ENCODE measurements at regions not wholly inside any gene's neighbourhood (a gene's known extent, or its start where the extent isn't known, plus 50 kb on each side); places are given as distances from the start of the nearest gene placed in this dataset.

GRCh38 chr12:115402443-115403180, 718.6 kb upstream of the TBX3 start:
- DNase-seq (ENCODE audit: low read depth in 2 of 2) = no peak

- DNase-seq (ENCODE audit: low read depth in 2 of 2) = no peak
Observed at GRCh38 chr12:115401761-115402160, 717.8 kb upstream of the TBX3 start.

- no peak for DNase-seq (ENCODE audit: low read depth in 2 of 2)
Observed at GRCh38 chr12:115400011-115400410, 716.0 kb upstream of the TBX3 start.

- no peak for DNase-seq (ENCODE audit: low read depth in 2 of 2)
Observed at GRCh38 chr12:115398311-115398781, 714.4 kb upstream of the TBX3 start.

GRCh38 chr12:115396567-115396966, 712.6 kb upstream of the TBX3 start:
- DNase-seq (ENCODE audit: low read depth in 2 of 2) = no peak

- DNase-seq (ENCODE audit: low read depth in 2 of 2) = no peak
Observed at GRCh38 chr12:115394496-115395220, 710.7 kb upstream of the TBX3 start.

GRCh38 chr12:115388139-115388538, 704.2 kb upstream of the TBX3 start:
- no peak for DNase-seq (ENCODE audit: low read depth in 2 of 2)

- DNase-seq (ENCODE audit: low read depth in 2 of 2) = no peak
Observed at GRCh38 chr12:115387467-115387901, 703.5 kb upstream of the TBX3 start.

GRCh38 chr12:115386946-115387345, 703.0 kb upstream of the TBX3 start:
- no peak for DNase-seq (ENCODE audit: low read depth in 2 of 2)

GRCh38 chr12:115385141-115385540, 701.2 kb upstream of the TBX3 start:
- DNase-seq (ENCODE audit: low read depth in 2 of 2) = no peak

- no peak for DNase-seq (ENCODE audit: low read depth in 2 of 2)
Observed at GRCh38 chr12:115384391-115384790, 700.4 kb upstream of the TBX3 start.

- no peak for DNase-seq (ENCODE audit: low read depth in 2 of 2)
Observed at GRCh38 chr12:115383668-115384067, 699.7 kb upstream of the TBX3 start.

- DNase-seq (ENCODE audit: low read depth in 2 of 2) = no peak
Observed at GRCh38 chr12:115382681-115383080, 698.7 kb upstream of the TBX3 start.

GRCh38 chr12:115380546-115381120, 696.7 kb upstream of the TBX3 start:
- DNase-seq (ENCODE audit: low read depth in 2 of 2) = no peak

GRCh38 chr12:115378291-115378690, 694.3 kb upstream of the TBX3 start:
- DNase-seq (ENCODE audit: low read depth in 2 of 2) = no peak

- no peak for DNase-seq (ENCODE audit: low read depth in 2 of 2)
Observed at GRCh38 chr12:115377779-115378178, 693.8 kb upstream of the TBX3 start.

- no peak for DNase-seq (ENCODE audit: low read depth in 2 of 2)
Observed at GRCh38 chr12:115377230-115377629, 693.3 kb upstream of the TBX3 start.

GRCh38 chr12:115375186-115375991, 691.4 kb upstream of the TBX3 start:
- DNase-seq (ENCODE audit: low read depth in 2 of 2) = no peak

- DNase-seq (ENCODE audit: low read depth in 2 of 2) = no peak
Observed at GRCh38 chr12:115374480-115375185, 690.7 kb upstream of the TBX3 start.

- no peak for DNase-seq (ENCODE audit: low read depth in 2 of 2)
Observed at GRCh38 chr12:115371711-115372110, 687.7 kb upstream of the TBX3 start.

GRCh38 chr12:115370650-115371049, 686.7 kb upstream of the TBX3 start:
- no peak for DNase-seq (ENCODE audit: low read depth in 2 of 2)
